ENCODE measurements at regions not wholly inside any gene's neighbourhood (a gene's known extent, or its start where the extent isn't known, plus 50 kb on each side); places are given as distances from the start of the nearest gene placed in this dataset.

- TF ChIP-seq ZNF174 (tag by site-specific recombination; IDR thresholded peaks at IDR 0.05): no peak
- 0 out of 2 replicates have a peak, but pooled peaks have one; percentile 14 for TF ChIP-seq GLIS1 (tag by site-specific recombination; IDR thresholded peaks at IDR 0.05)
- TF ChIP-seq ZNF24 (tag by site-specific recombination; IDR thresholded peaks at IDR 0.05): no peak
- TF ChIP-seq HOXA7 (CRISPR knock-in tag; IDR thresholded peaks at IDR 0.05; ENCODE audit: borderline replicate concordance): no peak
- TF ChIP-seq ZNF335 (tag by site-specific recombination; conservative IDR thresholded peaks at IDR 0.05): no peak
- TF ChIP-seq ZNF311 (tag by site-specific recombination; IDR thresholded peaks at IDR 0.05; ENCODE audit: borderline replicate concordance): no peak
Measured at GRCh38 chr20:39855799-39856198, 833.2 kb downstream of the MAFB start (continued).

GRCh38 chr20:39855056-39855455 is 834.0 kb downstream of the MAFB start:
- no peaks in the 10 kb centered on the region for H3K36me3 ChIP-seq (ENCODE audit: control insufficient read depth in 2 of 2, insufficient read depth in 1 of 2, low read length in 2 of 2)
- H3K4me1 ChIP-seq (ENCODE audit: control insufficient read depth, insufficient read depth, low read length): peaks cover 17% of the 10 kb centered on the region
- H3K4me3 ChIP-seq (ENCODE audit: low read depth, low read length): no peak overlapping the region
- POLR2A ChIA-PET: no interaction called here
- CTCF ChIA-PET: interaction anchor here (1.3 to 1.5 kb wide), 2 partner anchors 19 to 586 kb away, joined by 3 to 4 read pairs; no protein-coding TSS in a partner anchor
- no peak overlapping the region for H3K27ac ChIP-seq (ENCODE audit: extremely low read depth, low read depth, low read length)
- TF ChIP-seq ZNF214 (tag by site-specific recombination; IDR thresholded peaks at IDR 0.05; ENCODE audit: borderline replicate concordance): no peak
- TF ChIP-seq SCRT2 (tag by site-specific recombination; IDR thresholded peaks at IDR 0.05): 0 out of 2 replicates have a peak, but pooled peaks have one; percentile 37
- H3K9me3 ChIP-seq (ENCODE audit: control insufficient read depth, insufficient read depth, low read depth, low read length): no peaks in the 10 kb centered on the region

GRCh38 chr20:39853636-39854035 is 835.4 kb downstream of the MAFB start:
- Histone ChIP-seq H3K36me3 (ENCODE audit: control insufficient read depth in 2 of 2, insufficient read depth in 1 of 2, low read length in 2 of 2) (no peaks in the 10 kb centered on the region), H3K4me3 (ENCODE audit: low read depth, low read length) (no peak overlapping the region), H3K4me1 (ENCODE audit: control insufficient read depth, insufficient read depth, low read length) (peaks cover 17% of the 10 kb centered on the region), H3K9me3 (ENCODE audit: control insufficient read depth, insufficient read depth, low read depth, low read length) (no peaks in the 10 kb centered on the region), H3K27ac (ENCODE audit: extremely low read depth, low read depth, low read length) (no peak overlapping the region)
- TF ChIP-seq ZNF121 (tag by site-specific recombination; IDR thresholded peaks at IDR 0.05) (no peak), ZNF670 (tag by site-specific recombination; IDR thresholded peaks at IDR 0.05; ENCODE audit: low read depth) (no peak), ZNF394 (tag by site-specific recombination; IDR thresholded peaks at IDR 0.05; ENCODE audit: borderline replicate concordance) (no peak), ZNF623 (tag by site-specific recombination; IDR thresholded peaks at IDR 0.05) (no peak)
- POLR2A ChIA-PET: no interaction called here
- CTCF ChIA-PET: interaction anchor here (0.8 kb wide), 1 partner anchor 20 kb away, joined by 3 read pairs; no protein-coding TSS in a partner anchor

GRCh38 chr20:39853050-39853449 is 836.0 kb downstream of the MAFB start:
- ChIA-PET POLR2A (no interaction called here), CTCF (interaction anchor here (0.8 kb wide), 1 partner anchor 21 kb away, joined by 3 read pairs; no protein-coding TSS in a partner anchor)
- Histone ChIP-seq H3K4me3 (ENCODE audit: low read depth, low read length) (no peak overlapping the region), H3K4me1 (ENCODE audit: control insufficient read depth, insufficient read depth, low read length) (peaks cover 17% of the 10 kb centered on the region), H3K9me3 (ENCODE audit: control insufficient read depth, insufficient read depth, low read depth, low read length) (no peaks in the 10 kb centered on the region), H3K36me3 (ENCODE audit: control insufficient read depth in 2 of 2, insufficient read depth in 1 of 2, low read length in 2 of 2) (no peaks in the 10 kb centered on the region), H3K27ac (ENCODE audit: extremely low read depth, low read depth, low read length) (no peak overlapping the region)
- TF ChIP-seq HIC1 (tag by site-specific recombination; IDR thresholded peaks at IDR 0.05): no peak

- Histone ChIP-seq H3K27ac (ENCODE audit: extremely low read depth, low read depth, low read length) (no peak overlapping the region), H3K4me3 (ENCODE audit: low read depth, low read length) (no peak overlapping the region), H3K4me1 (ENCODE audit: control insufficient read depth, insufficient read depth, low read length) (peaks cover 7% of the 10 kb centered on the region; the same call in 1 of the 2 replicates), H3K36me3 (ENCODE audit: control insufficient read depth in 2 of 2, insufficient read depth in 1 of 2, low read length in 2 of 2) (no peaks in the 10 kb centered on the region), H3K9me3 (ENCODE audit: control insufficient read depth, insufficient read depth, low read depth, low read length) (no peaks in the 10 kb centered on the region)
- CTCF ChIA-PET: no interaction called here
- POLR2A ChIA-PET: no interaction called here
- TF ChIP-seq ZNF529 (tag by site-specific recombination; IDR thresholded peaks at IDR 0.05; ENCODE audit: insufficient replicate concordance) (no peak), ZFP69B (tag by site-specific recombination; IDR thresholded peaks at IDR 0.05) (no peak), ZFP37 (tag by site-specific recombination; IDR thresholded peaks at IDR 0.05) (no peak), ZBTB49 (tag by site-specific recombination; IDR thresholded peaks at IDR 0.05; ENCODE audit: low read depth) (no peak), ZNF639 (tag by site-specific recombination; IDR thresholded peaks at IDR 0.05) (no peak), GLI2 (tag by site-specific recombination; IDR thresholded peaks at IDR 0.05; ENCODE audit: borderline replicate concordance, low read depth) (no peak), ZNF112 (tag by site-specific recombination; IDR thresholded peaks at IDR 0.05) (no peak)
Measured at GRCh38 chr20:39851459-39851858, 837.6 kb downstream of the MAFB start.

Measured in HEK293 (cell line).